Endodermal cell (in vitro differentiated cells): ENCODE measurements at regions not wholly inside any gene's neighbourhood (a gene's known extent, or its start where the extent isn't known, plus 50 kb on each side); places are given as distances from the start of the nearest gene placed in this dataset.

Experiments used
- DNase-seq: peaks from one replicate; pipeline ENCODE4 v3.0.0-alpha.2; 2017
- H3K27ac ChIP-seq: 2 replicates; pipeline ENCODE4 v1.5.1; 2013; ENCODE audit warnings: mild to moderate bottlenecking, low read depth, low read length, moderate library complexity
- H3K27me3 ChIP-seq: 2 replicates; pipeline ENCODE4 v1.6.1; 2013; ENCODE audit warnings: mild to moderate bottlenecking, low read length, moderate library complexity; ENCODE audit not compliant: insufficient read depth, control insufficient read depth, poor library complexity, severe bottlenecking
- H3K36me3 ChIP-seq: 2 replicates; pipeline ENCODE4 v1.7.0; 2013; ENCODE audit warnings: mild to moderate bottlenecking, low read length, moderate library complexity; ENCODE audit not compliant: control insufficient read depth, insufficient read depth
- H3K4me1 ChIP-seq: one replicate; pipeline ENCODE4 v1.7.0; 2013; ENCODE audit warnings: low read length; ENCODE audit not compliant: control insufficient read depth, insufficient read depth
- H3K4me3 ChIP-seq: 2 replicates; pipeline ENCODE4 v1.5.1; 2013; ENCODE audit warnings: mild to moderate bottlenecking, low read length, moderate library complexity
- H3K9ac ChIP-seq: 2 replicates; pipeline ENCODE4 v1.6.1; 2013; ENCODE audit warnings: mild to moderate bottlenecking, low read length, moderate library complexity; ENCODE audit not compliant: poor library complexity, severe bottlenecking; ENCODE audit errors: extremely low read depth
- H3K9me3 ChIP-seq: 2 replicates; pipeline ENCODE4 v1.6.1; 2013; ENCODE audit warnings: mild to moderate bottlenecking, low read length, moderate library complexity; ENCODE audit not compliant: control insufficient read depth
- H3K27ac Mint-ChIP-seq: 2 replicates; pipeline ENCODE4 v1.8.0; 2020; ENCODE audit warnings: mixed read lengths
- H3K27me3 Mint-ChIP-seq: 2 replicates; pipeline ENCODE4 v1.8.0; 2021; ENCODE audit warnings: mild to moderate bottlenecking, mixed read lengths; ENCODE audit not compliant: insufficient read depth
- H3K36me3 Mint-ChIP-seq: 2 replicates; pipeline ENCODE4 v1.8.0; 2020; ENCODE audit warnings: low read depth, mixed read lengths
- H3K4me1 Mint-ChIP-seq: 2 replicates; pipeline ENCODE4 v1.8.0; 2020; ENCODE audit warnings: mixed read lengths
- H3K4me3 Mint-ChIP-seq: 2 replicates; pipeline ENCODE4 v1.8.0; 2020; ENCODE audit warnings: mild to moderate bottlenecking, moderate library complexity, mixed read lengths
- H3K9me3 Mint-ChIP-seq: 2 replicates; pipeline ENCODE4 v1.8.0; 2020; ENCODE audit warnings: mild to moderate bottlenecking, mixed read lengths
- CTCF ChIP-seq: fragments of 200-600 bp; sonication (generic); conservative IDR thresholded peaks from 2 replicates; pipeline ENCODE4 v1.5.0; 2021; ENCODE audit warnings: antibody characterized with exemption, mild to moderate bottlenecking
- WGBS, 2 experiments: methylation state at CpG; one replicate each; pipeline versions ENCODE4 v1.1.5 to v1.1.7; 2013; ENCODE audit warnings: missing lambda C conversion rate in 2 of 2, mixed read lengths in 1 of 2; ENCODE audit not compliant: insufficient coverage in 1 of 2, insufficient read length in 1 of 2; 5-methylcytosine and 5-hydroxymethylcytosine counted together

- no peak overlapping the region for H3K4me3 ChIP-seq
- no peak for TF ChIP-seq CTCF
- H3K36me3 Mint-ChIP-seq = no peaks in the 10 kb centered on the region
- peaks cover 8% of the 10 kb centered on the region for H3K4me1 Mint-ChIP-seq
- H3K27me3 ChIP-seq = no peaks in the 10 kb centered on the region
- H3K9me3 Mint-ChIP-seq = no peaks in the 10 kb centered on the region
- no peak overlapping the region for H3K27ac Mint-ChIP-seq
- H3K9me3 ChIP-seq = no peaks in the 10 kb centered on the region
- no peak overlapping the region for H3K9ac ChIP-seq
- no peaks in the 10 kb centered on the region for H3K36me3 ChIP-seq
- H3K27ac ChIP-seq = no peak overlapping the region
- peaks cover 3% of the 10 kb centered on the region for H3K4me1 ChIP-seq
- H3K4me3 Mint-ChIP-seq = no peak overlapping the region
- no peaks in the 10 kb centered on the region for H3K27me3 Mint-ChIP-seq
- no peak for DNase-seq
Observed at GRCh38 chr13:73687929-73688328, 446.3 kb downstream of the KLF12 start.

GRCh38 chr13:73687087-73687486 lies 447.1 kb downstream of the KLF12 start:
- Mint-ChIP-seq H3K9me3 (no peaks in the 10 kb centered on the region), H3K36me3 (no peaks in the 10 kb centered on the region), H3K4me1 (peaks cover 8% of the 10 kb centered on the region), H3K27me3 (no peaks in the 10 kb centered on the region), H3K27ac (no peak overlapping the region), H3K4me3 (no peak overlapping the region)
- Histone ChIP-seq H3K27me3 (no peaks in the 10 kb centered on the region), H3K9me3 (no peaks in the 10 kb centered on the region), H3K4me3 (no peak overlapping the region), H3K9ac (no peak overlapping the region), H3K36me3 (no peaks in the 10 kb centered on the region), H3K27ac (no peak overlapping the region), H3K4me1 (peaks cover 3% of the 10 kb centered on the region)
- 91% methylated on average over 4 of the region's 4 CpGs; no CpG with 5 or more reads in 1 of the 2 experiments for WGBS, 2 experiments
- TF ChIP-seq CTCF = no peak
- no peak for DNase-seq

- no peak overlapping the region for H3K27ac Mint-ChIP-seq
- Histone ChIP-seq H3K4me1 (peaks cover 3% of the 10 kb centered on the region), H3K27ac (no peak overlapping the region), H3K36me3 (no peaks in the 10 kb centered on the region), H3K4me3 (no peak overlapping the region), H3K9me3 (no peaks in the 10 kb centered on the region), H3K27me3 (no peaks in the 10 kb centered on the region), H3K9ac (no peak overlapping the region)
- no peaks in the 10 kb centered on the region for H3K9me3 Mint-ChIP-seq
- TF ChIP-seq CTCF = no peak
- peak; percentile 44 for DNase-seq
- 93 to 96% methylated on average over 7 to 11 of the region's 11 CpGs for WGBS, 2 experiments
- peaks cover 5% of the 10 kb centered on the region for H3K36me3 Mint-ChIP-seq
- H3K4me3 Mint-ChIP-seq = no peak overlapping the region
- H3K4me1 Mint-ChIP-seq = peaks cover 8% of the 10 kb centered on the region
- H3K27me3 Mint-ChIP-seq = no peaks in the 10 kb centered on the region
Observed at GRCh38 chr13:73684750-73685149, 449.5 kb downstream of the KLF12 start.
